HEK293 (cell line): ENCODE measurements at regions not wholly inside any gene's neighbourhood (a gene's known extent, or its start where the extent isn't known, plus 50 kb on each side); places are given as distances from the start of the nearest gene placed in this dataset.

ENCODE experiments used
- CTCF ChIP-seq: fragments of 450-650 bp; formaldehyde crosslinking; IDR thresholded peaks from 2 replicates; pipeline ENCODE4 v1.5.1; 2016; ENCODE audit warnings: missing biosample characterization, missing genetic modification characterization
- ZNF416 ChIP-seq: fragments of 450-650 bp; formaldehyde crosslinking; IDR thresholded peaks from 2 replicates; pipeline ENCODE4 v1.5.1; 2016; ENCODE audit warnings: missing biosample characterization, missing genetic modification characterization

GRCh38 chr14:34302654-34303053, 159.4 kb downstream of the SPTSSA start:
- no peak for TF ChIP-seq CTCF (tag by site-specific recombination)
- TF ChIP-seq ZNF416 = no peak
